KMS-11 (cell line): ENCODE measurements at regions not wholly inside any gene's neighbourhood (a gene's known extent, or its start where the extent isn't known, plus 50 kb on each side); places are given as distances from the start of the nearest gene placed in this dataset.

ENCODE experiments used
- H2AFZ ChIP-seq: fragments of 200-600 bp; sonication (generic); 2 replicates; pipeline ENCODE4 v1.6.1; 2016; ENCODE audit warnings: antibody characterized with exemption, mixed run types, low read depth
- H3K27ac ChIP-seq: fragments of 200-600 bp; sonication (generic); 2 replicates; pipeline ENCODE4 v1.6.1; 2016; ENCODE audit warnings: mild to moderate bottlenecking, mixed run types
- H3K27me3 ChIP-seq: fragments of 200-600 bp; sonication (generic); 2 replicates; pipeline ENCODE4 v1.6.1; 2017; ENCODE audit warnings: mild to moderate bottlenecking, low read depth, mixed run types, moderate library complexity; ENCODE audit not compliant: insufficient read depth
- H3K36me3 ChIP-seq: fragments of 200-600 bp; sonication (generic); 2 replicates; pipeline ENCODE4 v1.6.1; 2017; ENCODE audit warnings: mild to moderate bottlenecking, mixed run types; ENCODE audit not compliant: insufficient read depth
- H3K4me1 ChIP-seq: fragments of 200-600 bp; sonication (generic); 2 replicates; pipeline ENCODE4 v1.6.1; 2016; ENCODE audit warnings: mild to moderate bottlenecking, low read depth, mixed run types; ENCODE audit not compliant: poor library complexity, severe bottlenecking
- H3K4me2 ChIP-seq: fragments of 200-600 bp; sonication (generic); 2 replicates; pipeline ENCODE4 v1.7.0; 2016; ENCODE audit warnings: mild to moderate bottlenecking, mixed run types
- H3K4me3 ChIP-seq: fragments of 200-600 bp; sonication (generic); IDR thresholded peaks from 2 replicates; pipeline ENCODE4 v1.6.1; 2017; ENCODE audit warnings: low read depth, low read length, mixed read lengths; ENCODE audit not compliant: insufficient read depth
- H3K79me2 ChIP-seq: fragments of 200-600 bp; sonication (generic); 2 replicates; pipeline ENCODE4 v1.6.1; 2016; ENCODE audit warnings: low read depth, mixed run types; ENCODE audit not compliant: insufficient read depth
- H3K9ac ChIP-seq: fragments of 200-600 bp; sonication (generic); 2 replicates; pipeline ENCODE4 v1.6.1; 2016; ENCODE audit warnings: mild to moderate bottlenecking, mixed run types
- H4K20me1 ChIP-seq: fragments of 200-600 bp; sonication (generic); 2 replicates; pipeline ENCODE4 v1.6.1; 2016; ENCODE audit warnings: mild to moderate bottlenecking, mixed run types; ENCODE audit not compliant: insufficient read depth
- TF ChIP-seq, protein P1 (sequence below): fragments of 200-600 bp; sonication (generic); conservative IDR thresholded peaks from 2 replicates; pipeline ENCODE4 v1.6.1; 2017; ENCODE audit warnings: low read depth, mild to moderate bottlenecking, antibody characterized with exemption, low read length, moderate library complexity, mixed read lengths

DNA sequence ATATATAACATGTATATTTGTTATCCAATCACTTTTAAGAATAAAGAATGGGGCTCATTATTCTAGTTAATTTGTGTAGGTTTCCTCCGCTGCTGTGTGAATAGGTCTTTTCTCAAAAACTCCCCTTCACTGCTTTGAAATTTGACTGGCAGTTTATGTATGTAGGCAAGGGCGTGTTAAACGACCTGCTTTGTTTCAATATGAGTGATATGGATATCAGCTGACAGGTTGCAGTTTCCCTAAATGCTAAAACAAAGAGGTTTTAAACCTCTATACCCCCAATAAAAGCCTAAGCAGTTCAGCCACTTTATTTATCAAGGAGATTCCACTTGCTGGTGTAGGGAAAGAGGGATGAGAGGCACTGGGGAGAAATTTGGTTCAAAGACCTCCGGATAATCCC is 159.6 kb downstream of the TMEM167A start:
- Histone ChIP-seq H4K20me1 (no peaks in the 10 kb centered on the region), H3K27me3 (no peaks in the 10 kb centered on the region), H3K4me2 (no peak overlapping the region), H3K9ac (no peak overlapping the region), H3K4me1 (no peaks in the 10 kb centered on the region), H3K36me3 (no peaks in the 10 kb centered on the region), H3K79me2 (no peaks in the 10 kb centered on the region), H3K4me3 (no peak overlapping the region), H3K27ac (no peak overlapping the region), H2AFZ (no peak overlapping the region)
- TF ChIP-seq, protein P1, sequence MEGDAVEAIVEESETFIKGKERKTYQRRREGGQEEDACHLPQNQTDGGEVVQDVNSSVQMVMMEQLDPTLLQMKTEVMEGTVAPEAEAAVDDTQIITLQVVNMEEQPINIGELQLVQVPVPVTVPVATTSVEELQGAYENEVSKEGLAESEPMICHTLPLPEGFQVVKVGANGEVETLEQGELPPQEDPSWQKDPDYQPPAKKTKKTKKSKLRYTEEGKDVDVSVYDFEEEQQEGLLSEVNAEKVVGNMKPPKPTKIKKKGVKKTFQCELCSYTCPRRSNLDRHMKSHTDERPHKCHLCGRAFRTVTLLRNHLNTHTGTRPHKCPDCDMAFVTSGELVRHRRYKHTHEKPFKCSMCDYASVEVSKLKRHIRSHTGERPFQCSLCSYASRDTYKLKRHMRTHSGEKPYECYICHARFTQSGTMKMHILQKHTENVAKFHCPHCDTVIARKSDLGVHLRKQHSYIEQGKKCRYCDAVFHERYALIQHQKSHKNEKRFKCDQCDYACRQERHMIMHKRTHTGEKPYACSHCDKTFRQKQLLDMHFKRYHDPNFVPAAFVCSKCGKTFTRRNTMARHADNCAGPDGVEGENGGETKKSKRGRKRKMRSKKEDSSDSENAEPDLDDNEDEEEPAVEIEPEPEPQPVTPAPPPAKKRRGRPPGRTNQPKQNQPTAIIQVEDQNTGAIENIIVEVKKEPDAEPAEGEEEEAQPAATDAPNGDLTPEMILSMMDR, result no peak

DNA sequence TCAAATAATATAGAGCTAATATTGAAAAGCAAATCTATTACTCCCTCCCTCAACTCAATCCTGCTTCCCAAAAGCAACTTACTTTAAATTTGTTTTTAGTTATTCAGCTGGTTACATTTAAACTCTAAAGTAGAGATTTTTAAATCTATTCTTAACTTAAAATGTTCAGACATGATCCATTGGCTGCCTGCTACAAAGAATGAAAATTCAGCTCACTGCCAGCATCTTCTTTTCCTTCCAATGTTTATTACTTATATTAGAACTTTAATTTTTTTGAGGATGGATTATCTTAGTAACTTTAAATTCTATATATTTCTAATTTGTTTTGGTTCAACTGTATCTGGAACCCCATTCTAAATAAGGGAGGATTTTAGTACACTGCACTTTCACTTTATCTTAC is 163.2 kb downstream of the TMEM167A start:
- Histone ChIP-seq H2AFZ (no peak overlapping the region), H4K20me1 (no peaks in the 10 kb centered on the region), H3K4me3 (no peak overlapping the region), H3K9ac (no peak overlapping the region), H3K4me2 (no peak overlapping the region), H3K27ac (no peak overlapping the region), H3K79me2 (no peaks in the 10 kb centered on the region), H3K27me3 (no peaks in the 10 kb centered on the region), H3K4me1 (no peaks in the 10 kb centered on the region), H3K36me3 (no peaks in the 10 kb centered on the region)
- TF ChIP-seq, protein P1, result no peak

DNA sequence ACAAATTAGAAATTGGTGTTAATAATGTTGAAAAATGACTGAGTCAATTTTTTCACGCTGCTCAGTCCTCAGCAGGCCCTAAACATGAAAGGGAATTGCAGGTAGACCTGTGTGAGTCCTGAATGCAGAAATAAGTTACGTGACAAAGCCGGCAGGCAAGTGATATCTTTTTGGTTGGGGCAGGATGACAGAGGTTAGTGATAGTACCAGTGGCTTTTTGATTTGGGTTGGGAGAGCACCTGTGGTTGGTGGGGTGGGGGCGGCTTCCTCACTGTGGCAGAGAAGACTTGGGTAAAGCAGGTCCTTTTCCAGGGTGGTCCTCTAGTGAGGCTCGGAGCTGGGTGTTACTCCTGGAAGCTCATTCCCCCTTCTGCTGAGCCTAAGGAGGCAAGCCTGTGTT is 164.7 kb downstream of the TMEM167A start:
- Histone ChIP-seq H3K79me2 (no peaks in the 10 kb centered on the region), H3K4me1 (no peaks in the 10 kb centered on the region), H3K4me2 (no peak overlapping the region), H4K20me1 (no peaks in the 10 kb centered on the region), H3K27me3 (no peaks in the 10 kb centered on the region), H3K4me3 (no peak overlapping the region), H2AFZ (no peak overlapping the region), H3K36me3 (no peaks in the 10 kb centered on the region), H3K27ac (no peak overlapping the region), H3K9ac (no peak overlapping the region)
- TF ChIP-seq, protein P1, result no peak

DNA sequence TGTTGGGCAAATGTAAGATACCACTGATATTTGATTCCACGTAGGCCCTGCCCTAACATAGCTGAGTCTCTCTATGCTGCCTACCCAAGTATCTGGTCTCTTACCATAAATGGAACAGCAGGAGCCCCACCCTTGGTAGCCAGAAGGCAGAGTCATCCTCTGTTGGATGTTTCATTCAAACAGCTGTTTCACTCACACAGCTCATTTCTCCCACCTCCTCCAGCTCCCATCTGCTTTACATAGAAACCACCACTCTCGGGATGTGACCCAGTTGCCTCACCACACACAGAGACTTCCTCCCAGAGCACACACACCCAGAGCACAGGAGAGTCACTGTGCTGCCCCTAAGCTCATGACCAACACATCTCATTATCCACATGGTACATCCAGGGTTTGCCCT is 165.3 kb downstream of the TMEM167A start:
- no peaks in the 10 kb centered on the region for H3K36me3 ChIP-seq
- no peak overlapping the region for H3K4me3 ChIP-seq
- H3K27ac ChIP-seq, result no peak overlapping the region
- H3K4me1 ChIP-seq, result no peaks in the 10 kb centered on the region
- H3K4me2 ChIP-seq, result no peak overlapping the region
- TF ChIP-seq, protein P1, result no peak
- H2AFZ ChIP-seq, result no peak overlapping the region
- H3K79me2 ChIP-seq, result no peaks in the 10 kb centered on the region
- H4K20me1 ChIP-seq, result no peaks in the 10 kb centered on the region
- H3K9ac ChIP-seq, result no peak overlapping the region
- no peaks in the 10 kb centered on the region for H3K27me3 ChIP-seq

DNA sequence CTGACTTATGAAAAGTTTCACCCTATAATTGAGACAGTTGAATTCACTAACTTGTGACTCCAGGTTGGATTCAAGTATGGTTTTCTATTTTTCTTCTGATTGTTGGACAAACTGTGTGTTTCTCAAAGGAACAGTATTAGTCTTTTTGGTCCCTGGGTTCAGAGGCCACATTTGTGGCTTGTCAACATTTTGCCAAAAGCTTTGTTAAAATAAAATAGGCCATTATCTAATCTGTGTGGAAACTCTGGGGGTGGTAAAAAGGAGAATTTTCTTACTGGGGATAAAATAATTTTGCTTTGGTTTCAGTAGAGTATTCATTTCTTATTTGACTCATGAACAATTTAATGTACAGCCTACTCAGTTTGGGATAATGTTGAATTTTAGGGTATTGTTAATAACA is 166.3 kb downstream of the TMEM167A start:
- Histone ChIP-seq H3K79me2 (no peaks in the 10 kb centered on the region), H3K9ac (no peak overlapping the region), H3K4me2 (no peak overlapping the region), H3K36me3 (no peaks in the 10 kb centered on the region), H2AFZ (no peak overlapping the region), H4K20me1 (no peaks in the 10 kb centered on the region), H3K27ac (no peak overlapping the region), H3K4me1 (no peaks in the 10 kb centered on the region), H3K27me3 (no peaks in the 10 kb centered on the region), H3K4me3 (no peak overlapping the region)
- TF ChIP-seq, protein P1, result no peak
